Breast epithelium (tissue), 4 donors: ENCODE measurements at regions not wholly inside any gene's neighbourhood (a gene's known extent, or its start where the extent isn't known, plus 50 kb on each side); places are given as distances from the start of the nearest gene placed in this dataset.

Experiments used
- DNase-seq, 2 donors: peaks; one replicate each; pipeline ENCODE4 v3.0.0-alpha.2; 2019; ENCODE audit warnings: low spot score in 2 of 2
- H3K27ac ChIP-seq, 2 donors: fragments of 200-600 bp; sonication (generic) in 1 of 2; one replicate each; pipeline ENCODE4 v1.5.1; 2016 to 2019; ENCODE audit warnings: mild to moderate bottlenecking in 1 of 2
- H3K27me3 ChIP-seq, 2 donors: fragments of 200-600 bp; sonication (generic) in 1 of 2; one replicate each; pipeline versions ENCODE4 v1.5.1 to v1.6.0; 2017 to 2019; ENCODE audit warnings: control low read depth in 1 of 2, mild to moderate bottlenecking in 1 of 2
- H3K36me3 ChIP-seq: fragments of 200-600 bp; one replicate; pipeline ENCODE4 v1.5.1; 2019
- H3K4me1 ChIP-seq, 2 donors: fragments of 200-600 bp; sonication (generic); one replicate each; pipeline ENCODE4 v1.5.1; 2016 to 2019; ENCODE audit warnings: control low read depth in 1 of 2
- H3K4me3 ChIP-seq, 3 donors: fragments of 200-600 bp; sonication (generic); 1 replicate in 2 of 3; 2 replicates in 1 of 3; pipeline ENCODE4 v1.5.1; 2016 to 2019; ENCODE audit warnings: mild to moderate bottlenecking in 3 of 3, moderate library complexity in 2 of 3
- H3K9me3 ChIP-seq, 2 donors: fragments of 200-600 bp; sonication (generic) in 1 of 2; one replicate each; pipeline ENCODE4 v1.5.1; 2016 to 2019; ENCODE audit warnings: control low read depth in 1 of 2
- CTCF ChIP-seq, 3 donors: fragments of 450-650 bp; IDR thresholded peaks; one replicate each; pipeline ENCODE4 v1.5.1; 2016 to 2017; ENCODE audit warnings: antibody characterized with exemption in 3 of 3, mild to moderate bottlenecking in 3 of 3, moderate library complexity in 3 of 3
- POLR2A ChIP-seq: fragments of 450-650 bp; IDR thresholded peaks from one replicate; pipeline ENCODE4 v1.6.1; 2016; ENCODE audit warnings: antibody characterized with exemption, mild to moderate bottlenecking, moderate library complexity
- POLR2AphosphoS5 ChIP-seq, 3 donors: sonication (generic); formaldehyde crosslinking; IDR thresholded peaks; one replicate each; pipeline ENCODE4 v1.6.1; 2017; ENCODE audit warnings: antibody characterized with exemption in 3 of 3
- intact Hi-C: fragments of 100-400 bp; cut with DNase I; formaldehyde crosslinking; loops from one replicate; pipeline ENCODE4 v1.15.1; 2023; ENCODE audit warnings: low total_unique reads

DNA sequence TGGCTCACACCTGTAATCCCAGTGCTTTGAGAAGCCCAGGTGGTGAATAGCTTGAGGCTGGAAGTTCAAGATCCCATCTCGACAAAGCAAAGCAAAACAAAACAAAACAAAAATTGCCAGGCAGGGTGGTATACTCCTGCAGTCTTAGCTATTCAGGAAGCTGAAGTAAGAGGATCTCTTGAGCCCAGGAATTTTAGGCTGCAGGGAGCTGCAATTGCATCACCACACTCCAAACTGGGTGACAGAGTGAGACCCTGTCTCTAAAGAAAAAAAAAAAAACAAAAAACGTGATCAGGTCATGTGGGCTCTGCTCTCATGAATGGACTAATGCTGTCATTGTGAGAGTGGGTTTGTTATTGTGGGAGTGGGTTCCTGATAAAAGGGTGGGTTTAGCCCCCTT, 409.1 kb downstream of the NPIPA7 start:
- no peak overlapping the region for H3K27ac ChIP-seq
- TF ChIP-seq CTCF (IDR thresholded peaks at IDR 0.05) (no peak), POLR2AphosphoS5 (IDR thresholded peaks at IDR 0.05) (no peak), POLR2A (no peak)
- H3K36me3 ChIP-seq: no peaks in the 10 kb centered on the region
- H3K4me3 ChIP-seq: no peak overlapping the region
- no peaks in the 10 kb centered on the region for H3K27me3 ChIP-seq
- H3K9me3 ChIP-seq: peaks cover 0 to 26% of the 10 kb centered on the region in 2 donors
- intact Hi-C loops: no loop called here
- no peak for DNase-seq
- no peaks in the 10 kb centered on the region for H3K4me1 ChIP-seq

DNA sequence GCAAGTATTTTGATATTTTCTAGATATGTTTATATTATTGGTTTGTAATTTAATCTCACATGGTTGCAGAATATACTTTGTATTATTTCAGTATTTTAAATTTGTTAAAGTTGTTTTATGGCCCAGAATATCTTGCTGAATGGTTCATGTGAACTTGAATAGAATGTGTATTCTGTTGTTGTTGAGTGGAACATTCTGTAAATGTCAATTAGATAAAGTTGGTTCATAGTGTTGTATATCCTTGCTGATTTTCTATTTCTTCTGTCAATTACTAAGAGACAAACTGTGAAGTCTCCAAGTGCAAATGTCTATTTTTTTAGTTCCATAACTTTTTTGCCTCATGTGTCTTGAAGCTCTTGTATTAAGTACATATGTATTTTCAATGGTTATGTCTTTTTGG, 411.7 kb downstream of the NPIPA7 start:
- H3K27me3 ChIP-seq: no peaks in the 10 kb centered on the region
- H3K9me3 ChIP-seq: peaks cover 0 to 26% of the 10 kb centered on the region in 2 donors

DNA sequence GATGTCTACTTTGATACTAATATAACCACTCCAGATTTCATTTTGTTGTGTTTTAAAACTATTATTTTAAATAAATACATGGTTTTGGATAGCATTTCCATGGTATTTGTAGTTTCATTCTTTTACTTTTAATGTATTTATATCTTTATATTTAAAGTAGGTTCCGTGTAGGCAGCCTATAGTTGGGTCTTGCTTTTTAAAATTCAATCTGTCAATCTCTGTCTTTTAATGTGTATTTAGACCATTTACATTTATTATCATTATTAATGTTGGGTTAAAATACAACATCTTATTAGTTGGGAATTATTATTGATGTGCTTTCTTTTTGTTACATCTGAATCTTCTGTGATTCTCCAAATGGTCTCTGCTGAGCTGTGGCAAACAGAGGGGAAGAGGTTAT, 412.1 kb downstream of the NPIPA7 start:
- TF ChIP-seq CTCF (IDR thresholded peaks at IDR 0.05): no peak
- no peak for TF ChIP-seq POLR2AphosphoS5 (IDR thresholded peaks at IDR 0.05)
- TF ChIP-seq POLR2A: no peak
- DNase-seq: no peak
- Histone ChIP-seq H3K27me3 (no peaks in the 10 kb centered on the region), H3K4me1 (no peaks in the 10 kb centered on the region), H3K27ac (no peak overlapping the region), H3K4me3 (no peak overlapping the region), H3K9me3 (peaks cover 0 to 26% of the 10 kb centered on the region in 2 donors), H3K36me3 (no peaks in the 10 kb centered on the region)
- intact Hi-C loops: no loop called here

More for the DNA sequence above, 411.7 kb downstream of the NPIPA7 start:
- no peaks in the 10 kb centered on the region for H3K4me1 ChIP-seq
- DNase-seq: no peak
- intact Hi-C loops: no loop called here
- no peak overlapping the region for H3K27ac ChIP-seq
- TF ChIP-seq CTCF (IDR thresholded peaks at IDR 0.05) (no peak), POLR2AphosphoS5 (IDR thresholded peaks at IDR 0.05) (no peak), POLR2A (no peak)
- no peak overlapping the region for H3K4me3 ChIP-seq
- no peaks in the 10 kb centered on the region for H3K36me3 ChIP-seq

DNA sequence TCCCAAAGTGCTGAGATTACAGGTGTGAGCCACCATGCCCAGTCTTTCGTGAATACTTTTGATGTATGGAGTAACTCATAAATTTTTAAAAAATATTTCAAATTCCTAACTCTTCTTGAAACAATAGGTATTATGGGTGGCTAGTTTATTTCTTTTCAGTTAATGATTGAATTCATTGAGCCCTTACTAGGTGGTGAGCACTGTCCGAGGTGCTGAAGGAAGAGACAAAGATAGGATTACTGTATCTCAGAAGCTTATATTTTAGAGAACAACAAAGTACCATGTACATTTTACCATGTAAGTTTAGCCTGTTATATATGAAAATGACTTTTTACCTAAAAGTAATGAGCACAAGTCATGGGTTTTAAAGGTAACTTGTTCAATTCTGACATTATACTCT, 418.3 kb downstream of the NPIPA7 start:
- intact Hi-C loops: no loop called here
- H3K27ac ChIP-seq: no peak overlapping the region
- H3K4me3 ChIP-seq: no peak overlapping the region
- TF ChIP-seq POLR2AphosphoS5 (IDR thresholded peaks at IDR 0.05): no peak
- no peak for TF ChIP-seq CTCF (IDR thresholded peaks at IDR 0.05)
- no peak for TF ChIP-seq POLR2A
- DNase-seq: no peak
- H3K9me3 ChIP-seq: peaks cover 0 to 3% of the 10 kb centered on the region in 2 donors
- H3K4me1 ChIP-seq: no peaks in the 10 kb centered on the region
- no peaks in the 10 kb centered on the region for H3K36me3 ChIP-seq
- H3K27me3 ChIP-seq: no peaks in the 10 kb centered on the region

DNA sequence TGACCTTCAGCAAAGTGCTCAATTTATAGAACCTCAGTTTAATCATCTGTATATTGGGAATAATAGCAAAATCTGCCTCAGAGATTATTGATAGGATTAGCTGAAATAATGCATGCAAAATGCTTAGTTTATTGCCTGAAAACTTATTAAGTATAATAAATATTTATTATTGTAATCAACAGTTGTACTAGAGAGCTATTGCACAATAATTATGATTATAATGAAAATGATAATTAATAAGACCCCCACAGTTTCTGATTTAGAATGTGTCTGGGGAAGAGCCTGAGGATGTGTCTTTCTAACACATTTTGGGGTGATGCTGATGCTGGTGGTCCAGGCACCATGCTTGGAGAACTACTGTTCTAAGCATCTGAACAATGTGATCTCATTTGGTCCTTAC, 419.6 kb downstream of the NPIPA7 start:
- no peaks in the 10 kb centered on the region for H3K27me3 ChIP-seq
- no peak for DNase-seq
- no peak for TF ChIP-seq CTCF (IDR thresholded peaks at IDR 0.05)
- no peak for TF ChIP-seq POLR2AphosphoS5 (IDR thresholded peaks at IDR 0.05)
- no peak for TF ChIP-seq POLR2A
- intact Hi-C loops: no loop called here
- H3K4me3 ChIP-seq: no peak overlapping the region
- H3K27ac ChIP-seq: no peak overlapping the region
- H3K9me3 ChIP-seq: no peaks in the 10 kb centered on the region
- H3K4me1 ChIP-seq: no peaks in the 10 kb centered on the region
- no peaks in the 10 kb centered on the region for H3K36me3 ChIP-seq
